ENCODE measurements at regions not wholly inside any gene's neighbourhood (a gene's known extent, or its start where the extent isn't known, plus 50 kb on each side); places are given as distances from the start of the nearest gene placed in this dataset.
"Not testable (repeated sequence)": the region's sequence is repeated elsewhere in the genome, so short reads cannot be mapped to it uniquely, and the experiment has no call there.

GRCh38 chr16:85449885-85450245 lies 163.3 kb upstream of the GSE1 start:
- no peak overlapping the region for H2AFZ ChIP-seq
- no peak for TF ChIP-seq EZH2 (IDR thresholded peaks at IDR 0.05; ENCODE audit: insufficient read depth, poor library complexity, severe bottlenecking)
- no peak for TF ChIP-seq EZH2phosphoT487 (IDR thresholded peaks at IDR 0.05; ENCODE audit: insufficient read depth, low read depth)
- in situ Hi-C loops (cut with MboI) = no loop called here
- H4K20me1 ChIP-seq (ENCODE audit: insufficient read depth) = no peaks in the 10 kb centered on the region
- no peak for DNase-seq
- no peaks in the 10 kb centered on the region for H3F3A ChIP-seq (ENCODE audit: insufficient read depth)
- 0 out of 2 replicates have a peak, but pooled peaks cover 17% of the 10 kb centered on the region for H3K79me2 ChIP-seq (ENCODE audit: insufficient read depth)
- H3K4me2 ChIP-seq (ENCODE audit: unreplicated experiment) = no peak overlapping the region
- no peaks in the 10 kb centered on the region for H3K4me1 ChIP-seq (ENCODE audit: insufficient read depth)
- no peak overlapping the region for H3K4me3 ChIP-seq
- no peaks in the 10 kb centered on the region for H3K36me3 ChIP-seq (ENCODE audit: low read depth)
- no peak overlapping the region for H3K27ac ChIP-seq
- WGBS, 2 experiments (ENCODE audit: low coverage in 1 of 2, low lambda C conversion rate in 2 of 2, missing lambda C conversion rate in 2 of 2) = 89 to 96% methylated on average over 2 to 7 of the region's 7 CpGs
- H3K9ac ChIP-seq = no peak overlapping the region
- no peaks in the 10 kb centered on the region for H3K27me3 ChIP-seq (replicated peaks; ENCODE audit: insufficient read depth)
- no peaks in the 10 kb centered on the region for H3K9me2 ChIP-seq (ENCODE audit: insufficient read depth)
- H3K9me3 ChIP-seq (ENCODE audit: low read depth) = no peaks in the 10 kb centered on the region

GRCh38 chr16:85451142-85451541 lies 162.0 kb upstream of the GSE1 start:
- H3K9ac ChIP-seq; H3K9me2 ChIP-seq (ENCODE audit: insufficient read depth); in situ Hi-C loops (cut with MboI); H3K27ac ChIP-seq; H3K27me3 ChIP-seq (replicated peaks; ENCODE audit: insufficient read depth); H4K20me1 ChIP-seq (ENCODE audit: insufficient read depth); H3K4me1 ChIP-seq (ENCODE audit: insufficient read depth); H2AFZ ChIP-seq; H3F3A ChIP-seq (ENCODE audit: insufficient read depth); H3K9me3 ChIP-seq (ENCODE audit: low read depth); H3K36me3 ChIP-seq (ENCODE audit: low read depth); H3K4me3 ChIP-seq; DNase-seq; H3K4me2 ChIP-seq (ENCODE audit: unreplicated experiment): not testable (repeated sequence)
- H3K79me2 ChIP-seq (ENCODE audit: insufficient read depth) = 0 out of 2 replicates have a peak, but pooled peaks cover 20% of the 10 kb centered on the region
- WGBS, 2 experiments (ENCODE audit: low coverage in 1 of 2, low lambda C conversion rate in 2 of 2, missing lambda C conversion rate in 2 of 2) = 86 to 98% methylated on average over 8 to 9 of the region's 11 CpGs

GRCh38 chr16:85451641-85452363 lies 161.3 kb upstream of the GSE1 start:
- H3K27ac ChIP-seq = no peak overlapping the region
- no peaks in the 10 kb centered on the region for H4K20me1 ChIP-seq (ENCODE audit: insufficient read depth)
- DNase-seq = no peak
- H3K36me3 ChIP-seq (ENCODE audit: low read depth) = no peaks in the 10 kb centered on the region
- H3K27me3 ChIP-seq (replicated peaks; ENCODE audit: insufficient read depth) = no peaks in the 10 kb centered on the region
- H3K9me2 ChIP-seq (ENCODE audit: insufficient read depth) = no peaks in the 10 kb centered on the region
- 87 to 90% methylated on average over 25 to 30 of the region's 32 CpGs for WGBS, 2 experiments (ENCODE audit: low coverage in 1 of 2, low lambda C conversion rate in 2 of 2, missing lambda C conversion rate in 2 of 2)
- H3K9me3 ChIP-seq (ENCODE audit: low read depth) = no peaks in the 10 kb centered on the region
- H3K4me3 ChIP-seq = no peak overlapping the region
- no peak overlapping the region for H3K9ac ChIP-seq
- in situ Hi-C loops (cut with MboI) = no loop called here
- 0 out of 2 replicates have a peak, but pooled peaks cover 20% of the 10 kb centered on the region for H3K79me2 ChIP-seq (ENCODE audit: insufficient read depth)
- H2AFZ ChIP-seq = no peak overlapping the region
- no peak overlapping the region for H3K4me2 ChIP-seq (ENCODE audit: unreplicated experiment)
- TF ChIP-seq EZH2 (IDR thresholded peaks at IDR 0.05; ENCODE audit: insufficient read depth, poor library complexity, severe bottlenecking) (no peak), EZH2phosphoT487 (IDR thresholded peaks at IDR 0.05; ENCODE audit: insufficient read depth, low read depth) (no peak)
- H3F3A ChIP-seq (ENCODE audit: insufficient read depth) = no peaks in the 10 kb centered on the region
- no peaks in the 10 kb centered on the region for H3K4me1 ChIP-seq (ENCODE audit: insufficient read depth)

- no peak overlapping the region for H2AFZ ChIP-seq
- in situ Hi-C loops (cut with MboI) = no loop called here
- no peak for DNase-seq
- H3K4me1 ChIP-seq (ENCODE audit: insufficient read depth) = no peaks in the 10 kb centered on the region
- no peak overlapping the region for H3K4me2 ChIP-seq (ENCODE audit: unreplicated experiment)
- no peak overlapping the region for H3K27ac ChIP-seq
- WGBS, 2 experiments (ENCODE audit: low coverage in 1 of 2, low lambda C conversion rate in 2 of 2, missing lambda C conversion rate in 2 of 2) = 77 to 79% methylated on average over 15 to 20 of the region's 20 CpGs
- H3K27me3 ChIP-seq (replicated peaks; ENCODE audit: insufficient read depth) = no peaks in the 10 kb centered on the region
- H3K9me3 ChIP-seq (ENCODE audit: low read depth) = no peaks in the 10 kb centered on the region
- no peaks in the 10 kb centered on the region for H3K36me3 ChIP-seq (ENCODE audit: low read depth)
- H3K9ac ChIP-seq = no peak overlapping the region
- 0 out of 2 replicates have a peak, but pooled peaks cover 20% of the 10 kb centered on the region for H3K79me2 ChIP-seq (ENCODE audit: insufficient read depth)
- no peaks in the 10 kb centered on the region for H3F3A ChIP-seq (ENCODE audit: insufficient read depth)
- TF ChIP-seq EZH2 (IDR thresholded peaks at IDR 0.05; ENCODE audit: insufficient read depth, poor library complexity, severe bottlenecking) (no peak), EZH2phosphoT487 (IDR thresholded peaks at IDR 0.05; ENCODE audit: insufficient read depth, low read depth) (no peak)
- H4K20me1 ChIP-seq (ENCODE audit: insufficient read depth) = no peaks in the 10 kb centered on the region
- H3K4me3 ChIP-seq = no peak overlapping the region
- H3K9me2 ChIP-seq (ENCODE audit: insufficient read depth) = no peaks in the 10 kb centered on the region
Observed at GRCh38 chr16:85452364-85453193, 160.5 kb upstream of the GSE1 start.
